GM12878 (cell line): ENCODE measurements at regions not wholly inside any gene's neighbourhood (a gene's known extent, or its start where the extent isn't known, plus 50 kb on each side); places are given as distances from the start of the nearest gene placed in this dataset.

Experiments
- ATAC-seq: fragments of 200-7000 bp; cut with Tn5 transposase; 3 replicates; pipeline ENCODE4 v1.9.1; 2020; ENCODE audit warnings: mild to moderate bottlenecking, moderate library complexity
- BruUV-seq: library from RNA; stranded (reverse); fragments of 400-500 nt; replicated peaks from 2 replicates; lab custom pipeline; 2021; lab: Mats Ljungman, UMichigan
- CTCF ChIA-PET: fragments of 300-600 bp; sonication (Branson Sonifier 250); formaldehyde crosslinking; extraction: SDS; loops from one replicate; lab custom pipeline; 2021; ENCODE audit warnings: inconsistent platforms; lab: Yijun Ruan, JAX
- POLR2A ChIA-PET: fragments of 350-600 bp; formaldehyde crosslinking; extraction: SDS; loops from one replicate; lab custom pipeline; 2021; ENCODE audit warnings: inconsistent platforms; lab: Charles Lee
- RAD21 ChIA-PET: fragments of 300-600 bp; sonication (Branson Sonifier 250); formaldehyde crosslinking; loops from one replicate; lab custom pipeline; 2023; ENCODE audit warnings: antibody characterized with exemption; ENCODE audit not compliant: unreplicated experiment; lab: Charles Lee
- SMC1A ChIA-PET: fragments of 300-600 bp; sonication (Branson Sonifier 250); formaldehyde crosslinking; loops from one replicate; lab custom pipeline; 2023; ENCODE audit not compliant: unreplicated experiment, uncharacterized antibody; lab: Charles Lee
- DNase-seq: peaks from one replicate; pipeline ENCODE4 v3.0.0-alpha.2; 2011; ENCODE audit warnings: low read depth, low spot score
- FAIRE-seq: peaks from 3 replicates; lab custom pipeline; 2011; peaks lifted over from hg19 to GRCh38; lab: Jason Lieb, UNC
- H2AFZ ChIP-seq: 2 replicates; pipeline ENCODE4 v1.6.0; 2011; ENCODE audit warnings: low read depth, low read length, control low read depth; ENCODE audit not compliant: control insufficient read depth
- H3K27ac ChIP-seq: 2 replicates; pipeline ENCODE4 v1.5.1; 2011; ENCODE audit warnings: control low read depth; ENCODE audit not compliant: control insufficient read depth, insufficient read depth
- H3K27me3 ChIP-seq, 2 experiments: replicated peaks in 1 of 2; 2 replicates each; pipeline versions ENCODE4 v1.6.0 to v1.6.1; 2011; ENCODE audit warnings: low read length in 1 of 2; ENCODE audit not compliant: control insufficient read depth in 2 of 2, insufficient read depth in 2 of 2
- H3K36me3 ChIP-seq, 2 experiments: 2 replicates each; pipeline ENCODE4 v1.5.1; 2011; ENCODE audit warnings: low read length in 1 of 2; ENCODE audit not compliant: control insufficient read depth in 2 of 2, insufficient read depth in 2 of 2
- H3K4me1 ChIP-seq: 2 replicates; pipeline ENCODE4 v1.6.1; 2011; ENCODE audit warnings: mild to moderate bottlenecking, low read length, moderate library complexity, mixed read lengths; ENCODE audit not compliant: control insufficient read depth, insufficient read depth
- H3K4me2 ChIP-seq: 2 replicates; pipeline ENCODE4 v1.6.0; 2011; ENCODE audit warnings: control low read depth; ENCODE audit not compliant: control insufficient read depth, insufficient read depth
- H3K4me3 ChIP-seq: fragments of 200-600 bp; sonication (generic); 2 replicates; pipeline ENCODE4 v1.5.1; 2016
- H3K79me2 ChIP-seq: 2 replicates; pipeline ENCODE4 v1.6.0; 2011; ENCODE audit warnings: low read length; ENCODE audit not compliant: control insufficient read depth, insufficient read depth
- H3K9ac ChIP-seq: 2 replicates; pipeline ENCODE4 v1.8.0; 2011; ENCODE audit warnings: low read length, control low read depth, mixed read lengths; ENCODE audit not compliant: control insufficient read depth, insufficient read depth
- H3K9me3 ChIP-seq: replicated peaks from 3 replicates; pipeline ENCODE4 v1.5.1; 2011; ENCODE audit warnings: mild to moderate bottlenecking, low read length; ENCODE audit not compliant: control insufficient read depth, insufficient read depth
- H4K20me1 ChIP-seq: 2 replicates; pipeline ENCODE4 v1.6.0; 2011; ENCODE audit not compliant: control insufficient read depth, insufficient read depth
- CBX3 ChIP-seq: fragments of 200-600 bp; sonication (generic); IDR thresholded peaks from 2 replicates; pipeline ENCODE4 v1.6.1; 2016; ENCODE audit warnings: low read depth, borderline replicate concordance
- FOXK2 ChIP-seq: fragments of 450-650 bp; IDR thresholded peaks from 2 replicates; pipeline ENCODE4 v1.6.1; 2017; ENCODE audit warnings: mild to moderate bottlenecking, moderate library complexity
- FOXM1 ChIP-seq: IDR thresholded peaks from 2 replicates; pipeline ENCODE4 v1.6.1; 2012; ENCODE audit warnings: low read depth, mild to moderate bottlenecking, inconsistent platforms, low read length, moderate library complexity
- IKZF2 ChIP-seq, 2 experiments: fragments of 450-650 bp; IDR thresholded peaks; 2 replicates each; pipeline ENCODE4 v1.6.1; 2017; ENCODE audit warnings: mild to moderate bottlenecking in 2 of 2, moderate library complexity in 2 of 2
- KAT2A ChIP-seq: conservative IDR thresholded peaks from 2 replicates; pipeline ENCODE4 v1.6.1; 2011; ENCODE audit warnings: low read depth, low read length; ENCODE audit not compliant: control insufficient read depth
- MTA2 ChIP-seq: fragments of 450-650 bp; IDR thresholded peaks from 2 replicates; pipeline ENCODE4 v1.6.1; 2016; ENCODE audit warnings: low read depth, mild to moderate bottlenecking, moderate library complexity
- NFYB ChIP-seq: IDR thresholded peaks from 2 replicates; pipeline ENCODE4 v1.6.1; 2011; ENCODE audit warnings: low read depth, mild to moderate bottlenecking, low read length, improper control_type of control experiment, moderate library complexity; ENCODE audit not compliant: insufficient read depth
- RFX5 ChIP-seq: IDR thresholded peaks from 2 replicates; pipeline ENCODE4 v1.6.1; 2011; ENCODE audit warnings: low read depth, low read length, improper control_type of control experiment
- SIX5 ChIP-seq: IDR thresholded peaks from 2 replicates; pipeline ENCODE4 v1.6.1; 2011; ENCODE audit warnings: mild to moderate bottlenecking, low read depth, low read length, moderate library complexity; ENCODE audit not compliant: severe bottlenecking
- SKIL ChIP-seq: fragments of 450-650 bp; IDR thresholded peaks from 2 replicates; pipeline ENCODE4 v1.6.1; 2017; ENCODE audit warnings: mild to moderate bottlenecking, low read depth, inconsistent platforms; ENCODE audit not compliant: poor library complexity, severe bottlenecking
- STAT1 ChIP-seq: fragments of 450-650 bp; conservative IDR thresholded peaks from 2 replicates; pipeline ENCODE4 v1.6.1; 2014; ENCODE audit warnings: antibody characterized with exemption, mild to moderate bottlenecking
- STAT3 ChIP-seq: IDR thresholded peaks from 2 replicates; pipeline ENCODE4 v1.6.1; 2011; ENCODE audit warnings: low read depth, low read length, improper control_type of control experiment
- TCF12 ChIP-seq: IDR thresholded peaks from 2 replicates; pipeline ENCODE4 v1.6.1; 2011; ENCODE audit warnings: low read depth, mild to moderate bottlenecking, low read length
- YBX1 ChIP-seq: fragments of 450-650 bp; IDR thresholded peaks from 2 replicates; pipeline ENCODE4 v1.6.1; 2016; ENCODE audit warnings: antibody characterized with exemption
- YY1 ChIP-seq: IDR thresholded peaks from 2 replicates; pipeline ENCODE4 v1.6.1; 2011; ENCODE audit warnings: low read depth, mild to moderate bottlenecking, low read length
- WGBS: methylation state at CpG from one replicate; pipeline ENCODE4 v1.1.6; 2016; ENCODE audit warnings: low lambda C conversion rate; ENCODE audit not compliant: insufficient replicate concordance, insufficient coverage; ENCODE audit errors: missing lambda C conversion rate; 5-methylcytosine and 5-hydroxymethylcytosine counted together
- in situ Hi-C: fragments of 300-500 bp; cut with MboI; formaldehyde crosslinking; loops from 9 replicates; pipeline ENCODE4 v1.14.3; 2018; ENCODE audit warnings: mixed read lengths
- intact Hi-C: fragments of 100-400 bp; cut with micrococcal nuclease; formaldehyde crosslinking; loops from one replicate; pipeline ENCODE4 v1.14.2; 2022; ENCODE audit not compliant: unreplicated experiment
- TF ChIP-seq, protein P1 (sequence below), 3 experiments: IDR thresholded peaks in 2 of 3; conservative IDR thresholded peaks in 1 of 3; 2 replicates each; pipeline ENCODE4 v1.5.1; 2011; ENCODE audit warnings: low read depth in 3 of 3, low read length in 3 of 3, mild to moderate bottlenecking in 3 of 3, control low read depth in 2 of 3, moderate library complexity in 2 of 3, inconsistent platforms in 1 of 3, mixed read lengths in 1 of 3; ENCODE audit not compliant: control insufficient read depth in 2 of 3, insufficient read depth in 1 of 3; ENCODE audit errors: extremely low read depth in 1 of 3
- TF ChIP-seq, protein P2 (sequence below): fragments of 450-650 bp; IDR thresholded peaks from 2 replicates; pipeline ENCODE4 v1.6.1; 2017; ENCODE audit warnings: mild to moderate bottlenecking, moderate library complexity

DNA sequence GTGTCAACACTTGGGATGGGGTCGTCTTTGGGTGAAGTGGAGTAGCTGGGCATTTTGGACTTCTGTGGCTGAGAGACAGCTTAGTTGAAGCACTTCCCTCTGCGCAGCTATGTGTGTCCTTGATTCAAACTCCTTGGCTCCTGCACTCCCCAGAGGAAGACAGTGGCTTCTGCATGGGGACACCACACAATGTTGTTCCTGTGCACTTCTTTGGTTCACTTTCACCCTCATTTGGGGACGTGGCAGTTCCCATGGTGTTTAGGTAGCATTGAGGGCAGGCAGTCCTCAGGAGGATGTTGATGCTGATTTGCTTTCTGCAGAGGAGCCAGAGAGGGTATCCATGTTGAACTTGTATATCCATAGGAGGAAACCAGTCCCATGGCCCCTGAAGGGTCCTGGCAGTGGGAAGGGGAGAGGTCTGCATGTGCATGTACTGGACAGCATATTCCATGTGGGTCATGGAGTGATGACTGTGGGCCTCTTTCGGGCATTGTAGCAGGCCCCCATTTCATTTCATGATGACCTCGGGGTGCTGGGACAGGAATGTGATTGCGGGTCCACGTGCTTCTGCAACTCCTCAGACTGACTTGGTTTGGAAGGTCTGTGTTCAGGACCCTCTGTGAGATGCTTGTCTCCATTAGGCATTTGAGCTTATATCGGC, 135.4 kb downstream of the SNRPN start:
- Histone ChIP-seq H3K4me3 (no peak overlapping the region), H3K27me3 (no peaks in the 10 kb centered on the region), H3K9ac (no peak overlapping the region), H3K36me3 (peaks cover 3 to 4% of the 10 kb centered on the region in 2 experiments; a peak in 3 of 4 replicates), H3K4me1 (no peaks in the 10 kb centered on the region), H4K20me1 (no peaks in the 10 kb centered on the region), H3K4me2 (no peak overlapping the region), H2AFZ (no peak overlapping the region), H3K27ac (no peak overlapping the region)
- no peak for FAIRE-seq
- ATAC-seq: no peak
- SMC1A ChIA-PET: no interaction called here
- in situ Hi-C loops (loop anchor here (25.0 kb wide), 1 partner anchor 847 kb away; no protein-coding TSS in a partner anchor), intact Hi-C loops (no loop called here)
- CTCF ChIA-PET: no interaction called here
- no TSS peak for BruUV-seq
- RAD21 ChIA-PET: no interaction called here
- no peak for DNase-seq
- POLR2A ChIA-PET: no interaction called here
- WGBS: 51% methylated on average over 8 of the region's 8 CpGs
- TF ChIP-seq TCF12: no peak
- no peak for TF ChIP-seq FOXK2
- no peak for TF ChIP-seq STAT3
- TF ChIP-seq KAT2A: no peak
- TF ChIP-seq, protein P1, sequence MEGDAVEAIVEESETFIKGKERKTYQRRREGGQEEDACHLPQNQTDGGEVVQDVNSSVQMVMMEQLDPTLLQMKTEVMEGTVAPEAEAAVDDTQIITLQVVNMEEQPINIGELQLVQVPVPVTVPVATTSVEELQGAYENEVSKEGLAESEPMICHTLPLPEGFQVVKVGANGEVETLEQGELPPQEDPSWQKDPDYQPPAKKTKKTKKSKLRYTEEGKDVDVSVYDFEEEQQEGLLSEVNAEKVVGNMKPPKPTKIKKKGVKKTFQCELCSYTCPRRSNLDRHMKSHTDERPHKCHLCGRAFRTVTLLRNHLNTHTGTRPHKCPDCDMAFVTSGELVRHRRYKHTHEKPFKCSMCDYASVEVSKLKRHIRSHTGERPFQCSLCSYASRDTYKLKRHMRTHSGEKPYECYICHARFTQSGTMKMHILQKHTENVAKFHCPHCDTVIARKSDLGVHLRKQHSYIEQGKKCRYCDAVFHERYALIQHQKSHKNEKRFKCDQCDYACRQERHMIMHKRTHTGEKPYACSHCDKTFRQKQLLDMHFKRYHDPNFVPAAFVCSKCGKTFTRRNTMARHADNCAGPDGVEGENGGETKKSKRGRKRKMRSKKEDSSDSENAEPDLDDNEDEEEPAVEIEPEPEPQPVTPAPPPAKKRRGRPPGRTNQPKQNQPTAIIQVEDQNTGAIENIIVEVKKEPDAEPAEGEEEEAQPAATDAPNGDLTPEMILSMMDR (IDR thresholded peaks at IDR 0.05 in 2 of 3, conservative IDR thresholded peaks at IDR 0.05 in 1 of 3; ENCODE audit: control insufficient read depth in 2 of 3, extremely low read depth in 1 of 3, insufficient read depth in 1 of 3, low read depth in 3 of 3, low read length in 3 of 3): no peak
- no peak for TF ChIP-seq STAT1
- no peak for TF ChIP-seq IKZF2 (IDR thresholded peaks at IDR 0.05)
- TF ChIP-seq YBX1: no peak
- TF ChIP-seq, protein P2, sequence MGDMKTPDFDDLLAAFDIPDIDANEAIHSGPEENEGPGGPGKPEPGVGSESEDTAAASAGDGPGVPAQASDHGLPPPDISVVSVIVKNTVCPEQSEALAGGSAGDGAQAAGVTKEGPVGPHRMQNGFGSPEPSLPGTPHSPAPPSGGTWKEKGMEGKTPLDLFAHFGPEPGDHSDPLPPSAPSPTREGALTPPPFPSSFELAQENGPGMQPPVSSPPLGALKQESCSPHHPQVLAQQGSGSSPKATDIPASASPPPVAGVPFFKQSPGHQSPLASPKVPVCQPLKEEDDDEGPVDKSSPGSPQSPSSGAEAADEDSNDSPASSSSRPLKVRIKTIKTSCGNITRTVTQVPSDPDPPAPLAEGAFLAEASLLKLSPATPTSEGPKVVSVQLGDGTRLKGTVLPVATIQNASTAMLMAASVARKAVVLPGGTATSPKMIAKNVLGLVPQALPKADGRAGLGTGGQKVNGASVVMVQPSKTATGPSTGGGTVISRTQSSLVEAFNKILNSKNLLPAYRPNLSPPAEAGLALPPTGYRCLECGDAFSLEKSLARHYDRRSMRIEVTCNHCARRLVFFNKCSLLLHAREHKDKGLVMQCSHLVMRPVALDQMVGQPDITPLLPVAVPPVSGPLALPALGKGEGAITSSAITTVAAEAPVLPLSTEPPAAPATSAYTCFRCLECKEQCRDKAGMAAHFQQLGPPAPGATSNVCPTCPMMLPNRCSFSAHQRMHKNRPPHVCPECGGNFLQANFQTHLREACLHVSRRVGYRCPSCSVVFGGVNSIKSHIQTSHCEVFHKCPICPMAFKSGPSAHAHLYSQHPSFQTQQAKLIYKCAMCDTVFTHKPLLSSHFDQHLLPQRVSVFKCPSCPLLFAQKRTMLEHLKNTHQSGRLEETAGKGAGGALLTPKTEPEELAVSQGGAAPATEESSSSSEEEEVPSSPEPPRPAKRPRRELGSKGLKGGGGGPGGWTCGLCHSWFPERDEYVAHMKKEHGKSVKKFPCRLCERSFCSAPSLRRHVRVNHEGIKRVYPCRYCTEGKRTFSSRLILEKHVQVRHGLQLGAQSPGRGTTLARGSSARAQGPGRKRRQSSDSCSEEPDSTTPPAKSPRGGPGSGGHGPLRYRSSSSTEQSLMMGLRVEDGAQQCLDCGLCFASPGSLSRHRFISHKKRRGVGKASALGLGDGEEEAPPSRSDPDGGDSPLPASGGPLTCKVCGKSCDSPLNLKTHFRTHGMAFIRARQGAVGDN: no peak
- no peak for TF ChIP-seq NFYB
- TF ChIP-seq CBX3: no peak
- TF ChIP-seq RFX5: no peak
- TF ChIP-seq FOXM1: no peak
- TF ChIP-seq MTA2: no peak
- no peak for TF ChIP-seq SKIL
- TF ChIP-seq YY1: no peak
- no peak for TF ChIP-seq SIX5
- TF ChIP-seq, all 136 proteins: peak for 0
- Histone ChIP-seq H3K9me3 (peaks cover 8% of the 10 kb centered on the region; the same call in 1 of the 3 replicates), H3K79me2 (no peaks in the 10 kb centered on the region)
